Breast epithelium (tissue), 3 donors: ENCODE measurements at regions not wholly inside any gene's neighbourhood (a gene's known extent, or its start where the extent isn't known, plus 50 kb on each side); places are given as distances from the start of the nearest gene placed in this dataset.

Experiments used
- CTCF ChIP-seq, 3 donors: fragments of 450-650 bp; IDR thresholded peaks; one replicate each; pipeline ENCODE4 v1.5.1; 2016 to 2017; ENCODE audit warnings: antibody characterized with exemption in 3 of 3, mild to moderate bottlenecking in 3 of 3, moderate library complexity in 3 of 3
- POLR2A ChIP-seq: fragments of 450-650 bp; IDR thresholded peaks from one replicate; pipeline ENCODE4 v1.6.1; 2016; ENCODE audit warnings: antibody characterized with exemption, mild to moderate bottlenecking, moderate library complexity
- POLR2AphosphoS5 ChIP-seq, 3 donors: sonication (generic); formaldehyde crosslinking; IDR thresholded peaks; one replicate each; pipeline ENCODE4 v1.6.1; 2017; ENCODE audit warnings: antibody characterized with exemption in 3 of 3

GRCh38 chr16:85300406-85300968 lies 188.2 kb upstream of the CIBAR2 start:
- TF ChIP-seq POLR2A = no peak
- no peak for TF ChIP-seq POLR2AphosphoS5 (IDR thresholded peaks at IDR 0.05)
- no peak for TF ChIP-seq CTCF (IDR thresholded peaks at IDR 0.05)
